ENCODE measurements at regions not wholly inside any gene's neighbourhood (a gene's known extent, or its start where the extent isn't known, plus 50 kb on each side); places are given as distances from the start of the nearest gene placed in this dataset.

DNA sequence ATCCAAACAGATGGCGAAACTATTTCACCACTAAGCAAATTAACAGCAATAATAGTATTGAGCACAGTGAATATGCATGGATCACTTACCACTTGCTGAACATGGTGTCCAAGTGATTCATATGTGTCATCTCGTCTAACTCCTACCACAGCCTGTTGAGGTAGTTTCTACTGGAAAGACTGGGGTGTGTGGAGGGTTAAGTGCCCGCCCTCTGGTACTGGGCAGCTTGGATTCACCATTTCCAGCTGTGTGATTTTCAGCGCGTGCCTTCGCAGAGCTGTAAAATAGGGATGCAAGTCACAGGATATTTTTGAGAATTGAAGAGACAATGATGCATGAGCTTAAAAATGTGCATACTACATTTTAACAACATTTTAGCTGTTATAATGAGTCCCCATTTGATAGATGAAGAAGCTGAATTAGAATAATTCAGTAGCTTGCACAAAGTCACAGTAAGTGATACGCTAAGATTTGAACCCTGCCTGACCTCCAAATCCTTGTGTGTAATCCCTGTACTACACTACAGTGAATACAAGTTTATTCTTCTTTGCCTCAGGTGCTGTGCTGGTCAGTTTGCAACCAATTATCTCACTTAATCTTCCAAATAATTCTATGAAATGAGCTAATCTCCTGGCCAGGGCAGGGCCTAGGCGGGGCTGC is 75.2 kb upstream of the SIX2 start:
- WGBS, 2 donors = 79% methylated on average over 8 of the region's 8 CpGs
- Histone ChIP-seq H3K9me3 (no peaks in the 10 kb centered on the region), H3K27me3 (no peaks in the 10 kb centered on the region), H3K4me3 (no peak overlapping the region), H3K4me1 (no peaks in the 10 kb centered on the region), H3K36me3 (no peaks in the 10 kb centered on the region), H3K27ac (no peak overlapping the region)
- TF ChIP-seq POLR2A (IDR thresholded peaks at IDR 0.05) (no peak), EP300 (IDR thresholded peaks at IDR 0.05) (no peak)
- TF ChIP-seq, protein P1, sequence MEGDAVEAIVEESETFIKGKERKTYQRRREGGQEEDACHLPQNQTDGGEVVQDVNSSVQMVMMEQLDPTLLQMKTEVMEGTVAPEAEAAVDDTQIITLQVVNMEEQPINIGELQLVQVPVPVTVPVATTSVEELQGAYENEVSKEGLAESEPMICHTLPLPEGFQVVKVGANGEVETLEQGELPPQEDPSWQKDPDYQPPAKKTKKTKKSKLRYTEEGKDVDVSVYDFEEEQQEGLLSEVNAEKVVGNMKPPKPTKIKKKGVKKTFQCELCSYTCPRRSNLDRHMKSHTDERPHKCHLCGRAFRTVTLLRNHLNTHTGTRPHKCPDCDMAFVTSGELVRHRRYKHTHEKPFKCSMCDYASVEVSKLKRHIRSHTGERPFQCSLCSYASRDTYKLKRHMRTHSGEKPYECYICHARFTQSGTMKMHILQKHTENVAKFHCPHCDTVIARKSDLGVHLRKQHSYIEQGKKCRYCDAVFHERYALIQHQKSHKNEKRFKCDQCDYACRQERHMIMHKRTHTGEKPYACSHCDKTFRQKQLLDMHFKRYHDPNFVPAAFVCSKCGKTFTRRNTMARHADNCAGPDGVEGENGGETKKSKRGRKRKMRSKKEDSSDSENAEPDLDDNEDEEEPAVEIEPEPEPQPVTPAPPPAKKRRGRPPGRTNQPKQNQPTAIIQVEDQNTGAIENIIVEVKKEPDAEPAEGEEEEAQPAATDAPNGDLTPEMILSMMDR (IDR thresholded peaks at IDR 0.05) = no peak
- DNase-seq (ENCODE audit: low spot score in 2 of 2) = no peak

DNA sequence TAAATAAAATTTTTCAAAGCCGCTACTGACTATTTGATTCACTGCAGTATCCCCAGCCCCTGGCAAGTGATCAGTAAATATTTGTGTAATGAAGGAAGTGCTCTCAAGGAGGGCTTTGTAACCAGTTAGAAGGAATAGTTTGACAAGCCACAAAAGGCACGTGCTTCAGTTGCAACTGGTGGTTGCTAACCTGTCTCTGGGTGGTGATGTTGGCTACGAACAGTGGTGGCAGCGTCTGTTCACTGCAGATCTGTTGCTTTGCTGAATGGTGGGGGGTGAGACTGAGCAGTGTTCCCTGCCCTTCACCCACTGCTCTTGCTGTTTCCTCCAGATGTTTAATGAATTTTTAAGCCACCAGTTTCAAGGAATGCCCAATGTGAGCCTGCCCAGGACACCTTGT is 73.9 kb upstream of the SIX2 start:
- no peak overlapping the region for H3K27ac ChIP-seq
- H3K27me3 ChIP-seq = no peaks in the 10 kb centered on the region
- no peak for DNase-seq (ENCODE audit: low spot score in 2 of 2)
- TF ChIP-seq, protein P1 (IDR thresholded peaks at IDR 0.05) = no peak
- TF ChIP-seq POLR2A (IDR thresholded peaks at IDR 0.05) = no peak
- no peak for TF ChIP-seq EP300 (IDR thresholded peaks at IDR 0.05)
- H3K9me3 ChIP-seq = no peaks in the 10 kb centered on the region
- no peak overlapping the region for H3K4me3 ChIP-seq
- 24 to 32% methylated on average over 4 of the region's 4 CpGs for WGBS, 2 donors
- H3K36me3 ChIP-seq = no peaks in the 10 kb centered on the region
- no peaks in the 10 kb centered on the region for H3K4me1 ChIP-seq

DNA sequence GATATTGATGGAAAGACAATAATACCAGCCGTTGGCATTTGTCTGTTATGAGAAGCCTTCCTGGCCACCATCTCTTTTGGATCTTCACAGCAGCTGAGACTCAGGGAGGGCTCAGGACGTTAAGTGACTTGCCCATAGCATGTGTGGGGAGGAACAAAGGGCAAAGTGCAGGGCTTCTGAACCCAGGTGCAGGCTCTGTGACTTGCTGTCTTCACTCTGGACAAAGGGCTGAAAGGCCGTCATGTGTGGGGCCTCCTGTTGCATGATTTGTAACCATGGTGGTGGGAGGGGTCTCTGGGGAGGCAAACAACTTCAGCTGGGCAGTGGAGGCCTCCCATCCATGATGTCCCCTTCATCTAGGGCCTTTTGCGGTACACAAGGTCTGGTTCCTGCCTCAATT is 65.5 kb upstream of the SIX2 start:
- Histone ChIP-seq H3K4me1 (no peaks in the 10 kb centered on the region), H3K27me3 (peaks cover 0 to 6% of the 10 kb centered on the region in 2 donors), H3K27ac (no peak overlapping the region), H3K9me3 (no peaks in the 10 kb centered on the region), H3K36me3 (no peaks in the 10 kb centered on the region), H3K4me3 (no peak overlapping the region)
- TF ChIP-seq POLR2A (IDR thresholded peaks at IDR 0.05) (no peak), EP300 (IDR thresholded peaks at IDR 0.05) (no peak)
- TF ChIP-seq, protein P1 (IDR thresholded peaks at IDR 0.05) = no peak
- 74 to 83% methylated on average over 4 of the region's 4 CpGs for WGBS, 2 donors
- DNase-seq (ENCODE audit: low spot score in 2 of 2) = no peak

DNA sequence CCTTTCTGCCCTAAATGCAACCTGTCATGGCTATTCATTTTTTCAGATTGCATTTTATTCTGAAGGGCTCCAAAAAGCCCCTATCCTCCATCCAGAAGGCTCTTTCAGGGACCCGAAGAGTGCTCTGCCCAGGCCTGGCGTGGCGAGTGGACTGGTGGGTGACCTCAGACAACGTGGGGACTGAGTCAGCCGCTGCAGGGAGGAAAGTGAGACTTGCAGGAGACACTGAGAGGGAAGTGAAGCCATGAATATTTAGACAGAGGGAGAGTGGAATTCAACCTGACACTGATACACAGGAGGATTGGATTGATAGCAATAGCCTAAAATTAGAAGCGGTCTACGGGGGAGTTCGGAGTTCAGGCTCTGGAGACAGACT is 63.6 kb upstream of the SIX2 start:
- Histone ChIP-seq H3K9me3 (no peaks in the 10 kb centered on the region), H3K27me3 (peaks cover 0 to 19% of the 10 kb centered on the region in 2 donors)
- TF ChIP-seq EP300 (IDR thresholded peaks at IDR 0.05) = no peak
- TF ChIP-seq, protein P1 (IDR thresholded peaks at IDR 0.05) = no peak
- no peak for TF ChIP-seq POLR2A (IDR thresholded peaks at IDR 0.05)

DNA sequence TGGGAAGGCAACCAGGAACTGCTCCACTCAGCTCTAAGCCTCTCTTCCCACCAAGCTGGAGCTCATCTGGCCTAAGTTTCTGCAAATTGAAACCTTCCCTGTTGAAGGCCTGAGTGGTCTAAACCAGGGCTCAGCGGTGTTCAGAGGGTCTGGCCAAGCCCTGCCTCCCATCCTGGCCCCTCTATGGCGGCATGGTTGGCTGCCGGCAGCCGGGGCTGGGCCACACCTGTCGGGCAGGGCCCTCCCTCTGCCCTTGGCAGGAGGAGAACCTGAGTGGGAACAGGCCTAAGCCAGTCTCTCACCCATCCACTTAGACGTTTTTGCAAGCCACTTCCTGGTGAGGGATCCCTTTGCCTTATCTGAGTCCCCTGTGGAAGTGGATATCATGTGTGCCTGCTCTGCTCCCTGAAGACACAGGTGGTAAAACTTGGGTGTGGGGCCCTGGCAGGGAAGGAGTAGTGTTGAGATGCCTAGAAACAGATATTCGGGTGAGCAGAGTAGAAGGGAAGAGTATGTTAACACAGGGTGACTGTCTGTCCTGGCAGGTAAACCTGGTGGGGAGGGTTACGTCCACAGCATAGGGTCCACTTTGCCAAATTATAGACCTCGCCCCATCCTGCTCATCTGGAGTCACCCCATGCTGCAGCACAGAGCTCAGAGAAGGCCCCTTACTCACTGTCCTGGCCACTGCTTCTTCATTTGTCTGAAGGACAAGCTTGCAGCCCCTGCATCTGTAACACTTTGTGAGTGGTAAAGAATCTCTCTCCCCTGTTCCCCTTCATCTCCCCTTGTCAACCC is 63.0 kb upstream of the SIX2 start:
- peaks cover 0 to 20% of the 10 kb centered on the region in 2 donors for H3K27me3 ChIP-seq
- no peaks in the 10 kb centered on the region for H3K36me3 ChIP-seq
- WGBS, 2 donors = 83 to 87% methylated on average over 8 to 9 of the region's 9 CpGs
- DNase-seq (ENCODE audit: low spot score in 2 of 2) = no peak
- no peaks in the 10 kb centered on the region for H3K9me3 ChIP-seq
- no peak overlapping the region for H3K4me3 ChIP-seq
- TF ChIP-seq, protein P1 (IDR thresholded peaks at IDR 0.05) = no peak
- TF ChIP-seq POLR2A (IDR thresholded peaks at IDR 0.05) (no peak), EP300 (IDR thresholded peaks at IDR 0.05) (no peak)
- H3K4me1 ChIP-seq = no peaks in the 10 kb centered on the region
- H3K27ac ChIP-seq = no peak overlapping the region

More for the DNA sequence above, 63.6 kb upstream of the SIX2 start:
- 89 to 90% methylated on average over 8 of the region's 8 CpGs for WGBS, 2 donors
- no peaks in the 10 kb centered on the region for H3K36me3 ChIP-seq
- H3K4me3 ChIP-seq = no peak overlapping the region
- DNase-seq (ENCODE audit: low spot score in 2 of 2) = no peak
- no peak overlapping the region for H3K27ac ChIP-seq
- no peaks in the 10 kb centered on the region for H3K4me1 ChIP-seq

All from tibial nerve (tissue), 4 donors.